SK-N-SH treated with all-trans-retinoic acid at 6 μM for 48 hours (cell line): ENCODE measurements at regions not wholly inside any gene's neighbourhood (a gene's known extent, or its start where the extent isn't known, plus 50 kb on each side); places are given as distances from the start of the nearest gene placed in this dataset.

ENCODE experiments used
- ATAC-seq: fragments of 200-7000 bp; cut with Tn5 transposase; 3 replicates; pipeline ENCODE4 v1.9.1; 2020; ENCODE audit warnings: mild to moderate bottlenecking, moderate library complexity
- ARNTL ChIP-seq: fragments of 450-650 bp; formaldehyde crosslinking; IDR thresholded peaks from 2 replicates; pipeline ENCODE4 v1.5.0; 2020; ENCODE audit warnings: low read depth, mild to moderate bottlenecking, moderate library complexity, borderline replicate concordance
- BACH2 ChIP-seq: fragments of 250-450 bp; sonication (Bioruptor Pico); IDR thresholded peaks from 2 replicates; pipeline ENCODE4 v1.9.0; 2021; ENCODE audit warnings: mild to moderate bottlenecking, borderline replicate concordance
- CSDC2 ChIP-seq: fragments of 250-450 bp; sonication (Bioruptor Pico); IDR thresholded peaks from 2 replicates; pipeline ENCODE4 v1.5.0; 2020; ENCODE audit warnings: mild to moderate bottlenecking, moderate library complexity
- ESRRG ChIP-seq: fragments of 250-450 bp; sonication (Bioruptor Pico); IDR thresholded peaks from 2 replicates; pipeline ENCODE4 v1.6.1; 2021; ENCODE audit warnings: mild to moderate bottlenecking
- GLIS3 ChIP-seq: fragments of 250-450 bp; sonication (Bioruptor Pico); IDR thresholded peaks from 2 replicates; pipeline ENCODE4 v1.5.0; 2020; ENCODE audit warnings: mild to moderate bottlenecking, moderate library complexity
- ISL1 ChIP-seq: fragments of 250-450 bp; sonication (Bioruptor Pico); IDR thresholded peaks from 2 replicates; pipeline ENCODE4 v2.1.2; 2022; ENCODE audit warnings: mild to moderate bottlenecking, moderate library complexity
- PPARA ChIP-seq: fragments of 250-450 bp; sonication (Bioruptor Pico); IDR thresholded peaks from 2 replicates; pipeline ENCODE4 v1.5.0; 2020; ENCODE audit warnings: mild to moderate bottlenecking, borderline replicate concordance
- TCF4 ChIP-seq: fragments of 250-450 bp; sonication (Bioruptor Pico); IDR thresholded peaks from 2 replicates; pipeline ENCODE4 v1.8.0; 2021; ENCODE audit warnings: mild to moderate bottlenecking, moderate library complexity, borderline replicate concordance
- TOX ChIP-seq: fragments of 250-450 bp; sonication (Bioruptor Pico); IDR thresholded peaks from 2 replicates; pipeline ENCODE4 v1.8.0; 2021; ENCODE audit warnings: mild to moderate bottlenecking, moderate library complexity, borderline replicate concordance
- ZC3H10 ChIP-seq: fragments of 250-450 bp; sonication (Bioruptor Pico); IDR thresholded peaks from 2 replicates; pipeline ENCODE4 v1.5.1; 2021; ENCODE audit warnings: mild to moderate bottlenecking, moderate library complexity
- ZFP3 ChIP-seq: fragments of 250-450 bp; sonication (Bioruptor Pico); IDR thresholded peaks from 2 replicates; pipeline ENCODE4 v1.5.0; 2020; ENCODE audit warnings: mild to moderate bottlenecking, moderate library complexity
- ZFP30 ChIP-seq: fragments of 450-650 bp; formaldehyde crosslinking; IDR thresholded peaks from 2 replicates; pipeline ENCODE4 v1.5.0; 2022; ENCODE audit warnings: mild to moderate bottlenecking, moderate library complexity
- ZNF70 ChIP-seq: fragments of 450-650 bp; formaldehyde crosslinking; IDR thresholded peaks from 2 replicates; pipeline ENCODE4 v1.5.0; 2020; ENCODE audit warnings: mild to moderate bottlenecking, moderate library complexity
- ZNF8 ChIP-seq: fragments of 450-650 bp; formaldehyde crosslinking; IDR thresholded peaks from 2 replicates; pipeline ENCODE4 v1.5.0; 2020; ENCODE audit warnings: mild to moderate bottlenecking, moderate library complexity
- TF ChIP-seq, protein P1 (sequence below): fragments of 250-450 bp; sonication (Bioruptor Pico); IDR thresholded peaks from 2 replicates; pipeline ENCODE4 v1.5.1; 2020; ENCODE audit warnings: low read depth, mild to moderate bottlenecking, moderate library complexity
- TF ChIP-seq, protein P2 (sequence below): fragments of 250-450 bp; sonication (Bioruptor Pico); IDR thresholded peaks from 2 replicates; pipeline ENCODE4 v1.5.0; 2020; ENCODE audit warnings: mild to moderate bottlenecking, moderate library complexity
- TF ChIP-seq, protein P3 (sequence below): fragments of 250-450 bp; sonication (Bioruptor Pico); IDR thresholded peaks from 2 replicates; pipeline ENCODE4 v1.5.1; 2021; ENCODE audit warnings: mild to moderate bottlenecking, moderate library complexity
- TF ChIP-seq, protein P4 (sequence below): fragments of 250-450 bp; sonication (Bioruptor Pico); IDR thresholded peaks from 2 replicates; pipeline ENCODE4 v1.8.0; 2020; ENCODE audit warnings: mild to moderate bottlenecking, moderate library complexity, borderline replicate concordance
- TF ChIP-seq, protein P5 (sequence below): fragments of 250-450 bp; sonication (Bioruptor Pico); IDR thresholded peaks from 2 replicates; pipeline ENCODE4 v1.8.0; 2021; ENCODE audit warnings: low read depth, mild to moderate bottlenecking, moderate library complexity, borderline replicate concordance

DNA sequence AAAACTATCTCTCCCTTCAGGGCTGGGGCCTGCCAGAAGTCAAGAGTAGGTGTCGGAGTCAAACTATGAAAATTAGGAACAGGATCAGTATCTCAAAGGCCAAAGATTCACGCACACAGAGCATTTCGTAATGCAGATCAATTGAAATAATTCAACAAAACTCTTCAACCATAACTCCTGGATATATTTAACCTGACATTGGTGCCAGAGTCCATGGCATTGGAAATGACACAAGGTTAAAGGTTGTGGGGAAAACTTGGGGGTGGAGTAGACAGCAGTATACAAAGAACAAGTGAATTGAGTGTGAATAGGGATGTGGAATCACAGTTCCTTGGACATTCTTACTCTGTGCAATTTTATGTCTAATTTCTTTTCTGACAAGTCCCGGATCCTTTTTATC lies 788.0 kb upstream of the GYPC start (continued):
- TF ChIP-seq ARNTL (CRISPR knock-in tag), result no peak

DNA sequence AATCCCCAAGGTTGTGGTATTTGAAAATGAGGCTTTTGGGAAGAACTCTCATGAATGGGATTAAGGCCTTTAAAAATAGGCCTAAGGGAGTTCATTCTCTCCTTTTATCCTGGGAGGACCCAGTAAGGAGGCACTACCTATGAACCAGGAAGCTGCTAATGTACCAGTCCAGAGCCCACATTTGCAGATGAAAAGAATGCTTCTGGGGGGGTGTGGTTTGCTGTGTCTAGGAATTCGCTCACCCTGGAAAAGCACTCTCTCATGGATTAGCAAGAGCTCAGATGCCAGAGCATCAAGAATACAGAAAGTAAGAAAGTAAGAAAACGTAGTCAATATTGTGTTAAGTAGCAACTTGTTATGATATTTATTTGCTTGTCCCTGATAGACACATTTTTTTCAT lies 785.7 kb upstream of the GYPC start:
- no peak for TF ChIP-seq TCF4 (CRISPR knock-in tag)
- no peak for TF ChIP-seq ZFP3 (CRISPR knock-in tag)
- TF ChIP-seq, all 23 proteins: peak for 0
- ATAC-seq, result no peak

DNA sequence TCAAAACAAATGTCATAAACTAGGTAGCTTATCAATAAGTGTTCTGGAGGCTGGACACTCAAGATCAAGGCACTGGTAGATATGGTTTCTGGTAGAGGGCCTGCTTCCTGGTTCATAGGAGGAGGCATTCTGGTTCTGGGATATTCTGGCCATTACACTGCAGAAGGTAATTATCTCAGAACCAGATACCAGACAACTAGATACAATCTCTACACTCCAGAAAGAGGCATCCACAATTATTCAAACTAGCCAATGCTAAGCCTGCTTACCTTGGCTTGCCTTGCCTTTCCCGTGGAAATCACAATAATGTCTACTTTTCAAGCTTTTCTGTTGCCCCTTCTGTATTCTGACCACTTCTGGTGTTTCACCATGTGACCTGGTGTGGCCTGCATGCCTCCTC lies 785.2 kb upstream of the GYPC start:
- no peak for ATAC-seq
- TF ChIP-seq, protein P1, sequence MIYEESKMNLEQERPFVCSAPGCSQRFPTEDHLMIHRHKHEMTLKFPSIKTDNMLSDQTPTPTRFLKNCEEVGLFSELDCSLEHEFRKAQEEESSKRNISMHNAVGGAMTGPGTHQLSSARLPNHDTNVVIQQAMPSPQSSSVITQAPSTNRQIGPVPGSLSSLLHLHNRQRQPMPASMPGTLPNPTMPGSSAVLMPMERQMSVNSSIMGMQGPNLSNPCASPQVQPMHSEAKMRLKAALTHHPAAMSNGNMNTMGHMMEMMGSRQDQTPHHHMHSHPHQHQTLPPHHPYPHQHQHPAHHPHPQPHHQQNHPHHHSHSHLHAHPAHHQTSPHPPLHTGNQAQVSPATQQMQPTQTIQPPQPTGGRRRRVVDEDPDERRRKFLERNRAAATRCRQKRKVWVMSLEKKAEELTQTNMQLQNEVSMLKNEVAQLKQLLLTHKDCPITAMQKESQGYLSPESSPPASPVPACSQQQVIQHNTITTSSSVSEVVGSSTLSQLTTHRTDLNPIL (CRISPR knock-in tag), result no peak
- TF ChIP-seq ZNF70 (no peak), ZFP3 (CRISPR knock-in tag) (no peak), ARNTL (CRISPR knock-in tag) (no peak), ESRRG (CRISPR knock-in tag) (no peak), TOX (CRISPR knock-in tag) (no peak), CSDC2 (CRISPR knock-in tag) (no peak), ZFP30 (CRISPR knock-in tag) (no peak), ZNF8 (CRISPR knock-in tag) (no peak), ZC3H10 (CRISPR knock-in tag) (no peak), ISL1 (CRISPR knock-in tag) (no peak), PPARA (CRISPR knock-in tag) (no peak)
- TF ChIP-seq, protein P2, sequence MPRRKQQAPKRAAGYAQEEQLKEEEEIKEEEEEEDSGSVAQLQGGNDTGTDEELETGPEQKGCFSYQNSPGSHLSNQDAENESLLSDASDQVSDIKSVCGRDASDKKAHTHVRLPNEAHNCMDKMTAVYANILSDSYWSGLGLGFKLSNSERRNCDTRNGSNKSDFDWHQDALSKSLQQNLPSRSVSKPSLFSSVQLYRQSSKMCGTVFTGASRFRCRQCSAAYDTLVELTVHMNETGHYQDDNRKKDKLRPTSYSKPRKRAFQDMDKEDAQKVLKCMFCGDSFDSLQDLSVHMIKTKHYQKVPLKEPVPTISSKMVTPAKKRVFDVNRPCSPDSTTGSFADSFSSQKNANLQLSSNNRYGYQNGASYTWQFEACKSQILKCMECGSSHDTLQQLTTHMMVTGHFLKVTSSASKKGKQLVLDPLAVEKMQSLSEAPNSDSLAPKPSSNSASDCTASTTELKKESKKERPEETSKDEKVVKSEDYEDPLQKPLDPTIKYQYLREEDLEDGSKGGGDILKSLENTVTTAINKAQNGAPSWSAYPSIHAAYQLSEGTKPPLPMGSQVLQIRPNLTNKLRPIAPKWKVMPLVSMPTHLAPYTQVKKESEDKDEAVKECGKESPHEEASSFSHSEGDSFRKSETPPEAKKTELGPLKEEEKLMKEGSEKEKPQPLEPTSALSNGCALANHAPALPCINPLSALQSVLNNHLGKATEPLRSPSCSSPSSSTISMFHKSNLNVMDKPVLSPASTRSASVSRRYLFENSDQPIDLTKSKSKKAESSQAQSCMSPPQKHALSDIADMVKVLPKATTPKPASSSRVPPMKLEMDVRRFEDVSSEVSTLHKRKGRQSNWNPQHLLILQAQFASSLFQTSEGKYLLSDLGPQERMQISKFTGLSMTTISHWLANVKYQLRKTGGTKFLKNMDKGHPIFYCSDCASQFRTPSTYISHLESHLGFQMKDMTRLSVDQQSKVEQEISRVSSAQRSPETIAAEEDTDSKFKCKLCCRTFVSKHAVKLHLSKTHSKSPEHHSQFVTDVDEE, result no peak
- TF ChIP-seq, protein P3, sequence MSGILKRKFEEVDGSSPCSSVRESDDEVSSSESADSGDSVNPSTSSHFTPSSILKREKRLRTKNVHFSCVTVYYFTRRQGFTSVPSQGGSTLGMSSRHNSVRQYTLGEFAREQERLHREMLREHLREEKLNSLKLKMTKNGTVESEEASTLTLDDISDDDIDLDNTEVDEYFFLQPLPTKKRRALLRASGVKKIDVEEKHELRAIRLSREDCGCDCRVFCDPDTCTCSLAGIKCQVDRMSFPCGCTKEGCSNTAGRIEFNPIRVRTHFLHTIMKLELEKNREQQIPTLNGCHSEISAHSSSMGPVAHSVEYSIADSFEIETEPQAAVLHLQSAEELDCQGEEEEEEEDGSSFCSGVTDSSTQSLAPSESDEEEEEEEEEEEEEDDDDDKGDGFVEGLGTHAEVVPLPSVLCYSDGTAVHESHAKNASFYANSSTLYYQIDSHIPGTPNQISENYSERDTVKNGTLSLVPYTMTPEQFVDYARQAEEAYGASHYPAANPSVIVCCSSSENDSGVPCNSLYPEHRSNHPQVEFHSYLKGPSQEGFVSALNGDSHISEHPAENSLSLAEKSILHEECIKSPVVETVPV, result no peak
- TF ChIP-seq, protein P4, sequence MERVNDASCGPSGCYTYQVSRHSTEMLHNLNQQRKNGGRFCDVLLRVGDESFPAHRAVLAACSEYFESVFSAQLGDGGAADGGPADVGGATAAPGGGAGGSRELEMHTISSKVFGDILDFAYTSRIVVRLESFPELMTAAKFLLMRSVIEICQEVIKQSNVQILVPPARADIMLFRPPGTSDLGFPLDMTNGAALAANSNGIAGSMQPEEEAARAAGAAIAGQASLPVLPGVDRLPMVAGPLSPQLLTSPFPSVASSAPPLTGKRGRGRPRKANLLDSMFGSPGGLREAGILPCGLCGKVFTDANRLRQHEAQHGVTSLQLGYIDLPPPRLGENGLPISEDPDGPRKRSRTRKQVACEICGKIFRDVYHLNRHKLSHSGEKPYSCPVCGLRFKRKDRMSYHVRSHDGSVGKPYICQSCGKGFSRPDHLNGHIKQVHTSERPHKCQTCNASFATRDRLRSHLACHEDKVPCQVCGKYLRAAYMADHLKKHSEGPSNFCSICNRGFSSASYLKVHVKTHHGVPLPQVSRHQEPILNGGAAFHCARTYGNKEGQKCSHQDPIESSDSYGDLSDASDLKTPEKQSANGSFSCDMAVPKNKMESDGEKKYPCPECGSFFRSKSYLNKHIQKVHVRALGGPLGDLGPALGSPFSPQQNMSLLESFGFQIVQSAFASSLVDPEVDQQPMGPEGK (CRISPR knock-in tag), result no peak
- TF ChIP-seq, protein P5, sequence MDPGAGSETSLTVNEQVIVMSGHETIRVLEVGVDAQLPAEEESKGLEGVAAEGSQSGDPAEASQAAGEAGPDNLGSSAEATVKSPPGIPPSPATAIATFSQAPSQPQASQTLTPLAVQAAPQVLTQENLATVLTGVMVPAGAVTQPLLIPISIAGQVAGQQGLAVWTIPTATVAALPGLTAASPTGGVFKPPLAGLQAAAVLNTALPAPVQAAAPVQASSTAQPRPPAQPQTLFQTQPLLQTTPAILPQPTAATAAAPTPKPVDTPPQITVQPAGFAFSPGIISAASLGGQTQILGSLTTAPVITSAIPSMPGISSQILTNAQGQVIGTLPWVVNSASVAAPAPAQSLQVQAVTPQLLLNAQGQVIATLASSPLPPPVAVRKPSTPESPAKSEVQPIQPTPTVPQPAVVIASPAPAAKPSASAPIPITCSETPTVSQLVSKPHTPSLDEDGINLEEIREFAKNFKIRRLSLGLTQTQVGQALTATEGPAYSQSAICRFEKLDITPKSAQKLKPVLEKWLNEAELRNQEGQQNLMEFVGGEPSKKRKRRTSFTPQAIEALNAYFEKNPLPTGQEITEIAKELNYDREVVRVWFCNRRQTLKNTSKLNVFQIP (CRISPR knock-in tag), result no peak
- TF ChIP-seq, all 23 proteins: peak for 0

DNA sequence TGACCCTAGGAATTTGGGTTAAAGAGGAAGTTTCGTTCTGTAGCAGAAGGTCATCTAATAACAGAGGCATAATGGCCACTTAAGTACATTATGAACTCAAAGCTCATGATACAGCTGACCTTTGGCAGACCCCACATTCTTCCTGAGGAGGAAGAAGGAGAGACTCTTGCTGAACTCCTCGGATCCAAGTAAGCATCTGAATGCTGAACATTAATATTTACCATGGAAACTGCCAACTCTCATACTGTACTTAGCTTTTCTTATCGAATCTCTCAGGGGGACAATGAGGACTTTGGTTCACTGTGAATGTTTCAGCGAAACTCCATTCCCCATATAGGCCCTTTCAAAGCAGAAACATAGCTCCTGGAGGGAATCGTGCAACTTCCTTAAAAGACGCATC lies 781.4 kb upstream of the GYPC start:
- no peak for ATAC-seq
- TF ChIP-seq BACH2 (CRISPR knock-in tag), result no peak
- TF ChIP-seq GLIS3, result no peak
- no peak for TF ChIP-seq ESRRG (CRISPR knock-in tag)
- no peak for TF ChIP-seq CSDC2 (CRISPR knock-in tag)
- TF ChIP-seq ZNF70, result no peak
- TF ChIP-seq ZFP3 (CRISPR knock-in tag), result no peak
